ENCODE measurements at regions not wholly inside any gene's neighbourhood (a gene's known extent, or its start where the extent isn't known, plus 50 kb on each side); places are given as distances from the start of the nearest gene placed in this dataset.

GRCh38 chr10:8183241-8183704, 128.8 kb downstream of the GATA3 start:
- DNase-seq (ENCODE audit: low spot score) = no peak
- no peak for TF ChIP-seq CTCF (IDR thresholded peaks at IDR 0.05)
- ATAC-seq (ENCODE audit: low FRiP score) = no peak

DNA sequence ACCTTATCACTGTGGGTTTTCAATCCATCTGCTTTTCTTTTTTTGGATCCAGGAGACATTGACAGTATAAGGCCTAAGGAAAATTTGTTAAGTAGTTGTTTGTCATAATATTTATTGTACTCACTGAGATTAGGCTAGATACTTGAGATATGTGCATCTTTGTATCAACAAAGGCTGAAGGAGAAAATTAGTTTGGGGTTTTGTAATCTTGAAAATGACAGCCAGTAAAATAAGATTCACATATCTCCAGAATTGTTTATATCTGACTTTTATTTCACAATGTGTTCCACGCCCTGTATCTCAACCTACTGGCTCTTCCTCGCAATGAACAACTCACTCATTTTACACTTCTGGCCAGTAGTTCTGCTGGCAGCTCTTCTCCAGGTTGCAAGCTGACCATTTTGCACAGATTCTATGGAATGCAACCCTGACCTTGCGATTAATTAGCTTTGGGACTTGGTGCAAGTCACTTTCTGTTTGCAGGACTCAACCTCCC, 132.7 kb downstream of the GATA3 start:
- TF ChIP-seq CTCF (IDR thresholded peaks at IDR 0.05) = no peak
- ATAC-seq (ENCODE audit: low FRiP score) = no peak
- DNase-seq (ENCODE audit: low spot score) = no peak

DNA sequence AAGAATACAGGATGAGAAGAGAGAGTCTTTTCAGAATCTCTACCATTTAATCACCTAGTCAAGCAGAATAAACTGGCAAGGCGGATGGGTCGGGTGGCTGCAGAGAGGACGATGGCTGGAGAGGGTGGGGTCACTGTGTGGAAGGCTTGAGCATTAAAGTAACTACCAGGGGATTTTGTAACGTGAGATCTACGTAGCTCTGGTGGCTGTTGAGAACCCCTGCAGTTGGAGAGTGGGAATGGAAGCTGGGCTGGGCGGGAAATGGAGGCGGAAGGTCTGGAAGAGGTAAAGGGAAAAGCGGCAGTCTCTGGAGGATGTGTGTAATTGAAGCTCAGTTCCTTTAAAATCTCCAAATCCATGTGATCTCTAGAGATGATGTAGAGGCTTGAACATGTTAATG, 135.0 kb downstream of the GATA3 start:
- DNase-seq (ENCODE audit: low spot score) (no peak), ATAC-seq (ENCODE audit: low FRiP score) (no peak)
- no peak for TF ChIP-seq CTCF (IDR thresholded peaks at IDR 0.05)

DNA sequence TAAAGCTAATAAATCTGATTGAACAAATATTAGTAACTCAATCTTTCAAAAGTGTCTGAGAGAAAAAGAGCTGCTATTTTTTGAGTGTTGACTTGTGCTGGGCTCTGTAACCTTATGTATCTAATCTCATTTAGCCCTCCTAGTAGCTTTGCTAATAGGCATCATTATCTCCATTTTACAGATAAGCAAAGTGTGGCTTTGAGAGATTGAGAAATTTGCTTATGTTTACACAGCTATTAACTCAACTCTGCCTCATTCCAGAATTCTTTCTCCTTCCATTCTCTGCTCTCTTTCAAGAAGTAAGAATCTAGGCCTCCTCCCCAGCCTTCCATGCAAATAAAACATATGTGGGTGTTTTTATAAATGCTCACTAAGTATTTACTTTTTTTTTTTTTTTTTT, 137.8 kb downstream of the GATA3 start:
- no peak for TF ChIP-seq CTCF (IDR thresholded peaks at IDR 0.05)
- ATAC-seq (ENCODE audit: low FRiP score) = no peak

DNA sequence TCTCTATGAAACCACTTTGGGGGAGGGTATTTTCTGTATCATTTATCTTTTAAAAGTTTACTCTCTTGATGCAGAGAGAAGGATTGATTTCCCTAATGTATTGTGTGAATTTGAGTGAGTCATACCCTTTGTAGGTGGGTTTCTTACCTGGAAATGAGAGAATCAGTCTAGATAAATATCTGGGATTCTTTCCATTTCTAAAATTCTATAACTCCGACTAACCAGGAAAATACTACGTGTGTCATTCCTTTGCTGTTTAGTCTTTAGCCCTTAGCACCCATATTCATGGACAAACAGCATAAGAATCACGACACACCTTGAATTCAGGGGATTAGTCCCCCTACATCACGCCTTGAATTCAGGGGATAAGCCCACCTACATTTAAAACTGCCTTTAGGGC, 139.1 kb downstream of the GATA3 start:
- DNase-seq (ENCODE audit: low spot score) (no peak), ATAC-seq (ENCODE audit: low FRiP score) (no peak)
- TF ChIP-seq CTCF (IDR thresholded peaks at IDR 0.05) = no peak

More for the DNA sequence above, 137.8 kb downstream of the GATA3 start:
- no peak for DNase-seq (ENCODE audit: low spot score)

DNA sequence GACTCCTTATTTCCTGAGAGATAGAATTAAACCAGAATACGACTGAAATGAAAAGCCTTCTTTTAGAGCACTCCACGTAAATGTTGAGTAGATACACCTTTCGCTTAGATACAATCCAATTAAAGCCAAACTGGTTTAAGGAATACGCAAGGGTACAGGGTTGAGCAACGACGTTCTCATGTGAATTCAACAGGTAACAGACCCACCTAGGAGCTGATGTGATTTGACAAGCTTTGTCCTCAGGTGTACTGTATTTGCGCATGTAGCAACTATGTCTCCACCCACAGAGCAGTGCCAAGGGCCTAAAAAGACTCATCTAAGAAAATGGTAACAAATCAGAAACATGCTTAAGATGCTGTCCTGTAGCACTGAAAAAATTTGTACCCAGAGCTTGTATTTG, 139.6 kb downstream of the GATA3 start:
- ATAC-seq (ENCODE audit: low FRiP score) (no peak), DNase-seq (ENCODE audit: low spot score) (no peak)
- no peak for TF ChIP-seq CTCF (IDR thresholded peaks at IDR 0.05)

DNA sequence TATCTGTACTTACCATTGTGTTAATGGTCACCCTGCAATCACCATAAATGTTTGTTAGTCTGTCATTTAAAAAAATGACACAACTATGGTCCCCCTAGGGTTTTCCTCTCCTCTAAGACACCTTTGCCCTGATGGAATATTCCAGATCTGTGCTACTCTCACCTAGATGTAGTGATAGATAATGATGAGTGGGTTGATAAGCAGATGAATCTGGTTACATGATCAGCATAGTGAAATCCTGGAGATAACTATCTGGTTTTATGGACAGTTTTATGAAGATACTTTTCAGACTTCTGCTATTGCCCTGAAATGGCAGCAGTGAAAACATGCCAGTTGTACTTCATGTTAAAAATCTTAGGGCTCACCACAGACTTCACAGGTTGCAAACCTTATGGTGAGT, 152.4 kb downstream of the GATA3 start:
- ATAC-seq (ENCODE audit: low FRiP score) (no peak), DNase-seq (ENCODE audit: low spot score) (no peak)
- no peak for TF ChIP-seq CTCF (IDR thresholded peaks at IDR 0.05)
